Neural cell (in vitro differentiated cells): ENCODE measurements at regions not wholly inside any gene's neighbourhood (a gene's known extent, or its start where the extent isn't known, plus 50 kb on each side); places are given as distances from the start of the nearest gene placed in this dataset.

Source experiments
- CTCF ChIP-seq: fragments of 450-650 bp; IDR thresholded peaks from 2 replicates; pipeline ENCODE4 v1.5.1; 2014; ENCODE audit warnings: antibody characterized with exemption, mild to moderate bottlenecking, moderate library complexity; ENCODE audit not compliant: poor library complexity, severe bottlenecking
- EZH2 ChIP-seq: fragments of 200-600, 300-800 bp; shearing (Covaris generic), sonication (generic); IDR thresholded peaks from 2 replicates; pipeline ENCODE4 v1.6.1; 2014; ENCODE audit warnings: antibody characterized with exemption, low read length, borderline replicate concordance, mild to moderate bottlenecking; ENCODE audit not compliant: insufficient read depth, poor library complexity, severe bottlenecking
- MXI1 ChIP-seq: fragments of 450-650 bp; conservative IDR thresholded peaks from 2 replicates; pipeline ENCODE4 v1.6.1; 2014; ENCODE audit warnings: antibody characterized with exemption, mild to moderate bottlenecking; ENCODE audit not compliant: poor library complexity, severe bottlenecking
- POLR2AphosphoS5 ChIP-seq: IDR thresholded peaks from 2 replicates; pipeline ENCODE4 v1.6.1; 2012
- RAD21 ChIP-seq: fragments of 450-650 bp; conservative IDR thresholded peaks from 2 replicates; pipeline ENCODE4 v1.6.1; 2014; ENCODE audit warnings: antibody characterized with exemption, mild to moderate bottlenecking, moderate library complexity

- no peak for TF ChIP-seq RAD21
- TF ChIP-seq CTCF, result no peak
- no peak for TF ChIP-seq EZH2
- no peak for TF ChIP-seq POLR2AphosphoS5
- no peak for TF ChIP-seq MXI1
Observed at GRCh38 chr1:215459136-215459535, 108.0 kb upstream of the KCTD3 start.
